ENCODE measurements at regions not wholly inside any gene's neighbourhood (a gene's known extent, or its start where the extent isn't known, plus 50 kb on each side); places are given as distances from the start of the nearest gene placed in this dataset.

- DNase-seq = no peak
Measured at GRCh38 chr3:158974904-158975303, 173.1 kb downstream of the MFSD1 start.

GRCh38 chr3:158976966-158977365 is 175.1 kb downstream of the MFSD1 start:
- DNase-seq = no peak

GRCh38 chr3:158977497-158977896 is 175.6 kb downstream of the MFSD1 start:
- no peak for DNase-seq

- DNase-seq = no peak
Measured at GRCh38 chr3:158983216-158984099, 181.6 kb downstream of the MFSD1 start.

- no peak for DNase-seq
Measured at GRCh38 chr3:158991146-158991705, 189.4 kb downstream of the MFSD1 start.

- no peak for DNase-seq
Measured at GRCh38 chr3:158992463-158992862, 190.6 kb downstream of the MFSD1 start.

DNA sequence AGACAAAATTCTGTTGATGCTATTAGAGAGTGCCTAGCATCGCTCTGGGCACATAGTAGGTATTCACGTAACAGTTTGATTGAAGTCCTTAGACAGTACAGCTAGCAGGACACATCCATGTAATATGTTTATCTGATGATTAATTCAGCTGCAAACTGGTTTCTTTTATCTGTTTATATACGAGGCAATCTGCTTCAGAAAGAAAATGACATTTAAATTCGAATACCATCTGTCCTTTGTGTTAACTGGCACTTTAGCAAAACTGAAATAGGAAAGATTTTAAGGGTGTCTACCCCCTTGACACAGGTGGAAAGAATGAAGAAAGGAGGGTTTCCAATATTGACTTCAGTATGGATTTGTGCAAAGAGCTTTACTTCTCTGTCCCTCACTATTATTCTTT is 192.5 kb downstream of the MFSD1 start:
- DNase-seq = no peak

- no peak for DNase-seq
Measured at GRCh38 chr3:159001711-159002110, 199.9 kb downstream of the MFSD1 start.

DNA sequence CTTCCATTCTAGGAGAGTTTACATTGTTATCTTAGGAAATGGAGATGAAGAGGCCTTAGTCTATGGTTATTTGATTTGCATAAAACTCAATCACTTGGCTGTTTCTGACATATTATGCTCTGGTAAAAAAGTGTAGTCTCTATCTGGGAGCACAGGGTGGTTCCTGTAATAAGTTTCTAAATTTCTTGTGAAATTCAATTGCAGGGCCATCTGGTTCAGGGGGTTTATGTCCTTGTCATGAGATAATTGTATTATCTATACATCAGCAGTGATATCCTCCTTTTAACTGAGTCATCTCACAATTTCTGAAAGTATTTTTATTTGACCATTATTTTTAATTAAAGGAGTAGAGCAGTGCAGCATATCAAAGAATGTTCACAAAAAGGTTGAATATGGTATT is 203.3 kb downstream of the MFSD1 start:
- no peak for DNase-seq

- DNase-seq = no peak
Measured at GRCh38 chr3:159007331-159007730, 205.5 kb downstream of the MFSD1 start.

- no peak for DNase-seq
Measured at GRCh38 chr3:159008401-159008800, 206.5 kb downstream of the MFSD1 start.

GRCh38 chr3:159018341-159018740 is 216.5 kb downstream of the MFSD1 start:
- DNase-seq = no peak

DNA sequence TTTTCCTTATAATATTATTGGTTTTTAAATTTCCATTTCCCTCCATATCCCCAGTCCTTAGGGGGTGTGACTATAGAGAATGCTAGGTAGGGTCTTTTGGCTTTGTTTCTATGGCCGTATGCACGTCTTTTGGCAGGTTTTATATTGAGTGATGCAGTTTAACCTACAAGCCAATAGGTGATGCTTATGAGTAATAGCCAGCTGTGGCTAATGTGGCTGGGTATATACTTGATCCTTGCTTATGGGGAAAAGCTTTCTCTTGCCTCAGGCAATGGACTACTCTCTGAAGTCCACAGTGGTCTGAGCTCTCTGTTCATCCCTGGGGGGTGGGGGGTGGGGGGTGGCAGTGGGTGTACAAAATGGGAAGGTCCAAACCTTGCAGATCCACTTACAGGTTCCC is 223.9 kb downstream of the MFSD1 start:
- no peak for DNase-seq

- no peak for DNase-seq
Measured at GRCh38 chr3:159026510-159026909, 224.7 kb downstream of the MFSD1 start.

GRCh38 chr3:159028706-159029105 is 226.9 kb downstream of the MFSD1 start:
- no peak for DNase-seq

GRCh38 chr3:159029306-159030026 is 227.6 kb downstream of the MFSD1 start:
- DNase-seq = no peak

DNA sequence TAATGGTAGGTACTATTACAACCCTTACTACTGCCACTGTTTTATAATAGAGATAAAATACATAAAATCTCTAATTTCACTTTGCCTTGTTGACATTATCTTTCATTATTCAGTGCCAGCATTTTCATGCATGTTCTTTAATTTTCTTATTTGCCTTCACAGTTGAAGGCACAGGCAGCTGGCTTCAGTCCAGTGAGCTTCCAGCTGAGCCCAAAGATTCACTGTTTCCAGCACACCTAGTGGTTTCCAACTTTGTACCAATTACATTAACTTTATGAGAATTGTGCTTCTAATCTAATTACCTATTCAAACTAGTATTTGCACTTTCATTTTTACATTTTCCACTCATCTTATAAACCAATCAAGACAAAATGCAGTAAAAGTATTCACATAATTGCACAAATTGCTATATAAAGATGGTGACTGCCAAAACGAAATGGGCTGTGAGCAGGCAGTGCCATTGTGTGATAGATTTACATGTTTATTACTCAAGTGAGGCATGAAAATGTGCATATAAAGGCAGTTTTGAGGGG is 228.3 kb downstream of the MFSD1 start:
- DNase-seq = no peak

- DNase-seq = no peak
Measured at GRCh38 chr3:159030886-159031679, 229.2 kb downstream of the MFSD1 start.

DNA sequence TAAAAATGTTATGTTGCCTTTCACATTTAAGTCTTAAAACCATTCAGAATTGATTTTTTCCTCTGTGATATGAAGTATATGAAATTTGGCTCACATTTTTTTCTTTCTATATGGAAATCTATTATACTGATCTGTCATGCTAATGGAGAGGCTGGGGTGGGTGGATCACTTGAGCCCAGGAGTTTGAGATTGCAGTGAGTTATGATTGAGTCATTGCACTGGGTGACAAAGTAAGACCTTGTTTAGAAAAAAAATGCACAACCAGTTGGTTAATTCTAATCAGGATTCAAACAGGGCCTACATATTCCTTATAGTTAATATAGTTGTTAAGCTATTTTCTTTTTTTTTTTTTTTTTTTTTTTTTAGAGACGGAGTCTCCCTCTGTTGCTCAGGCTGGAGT is 230.5 kb downstream of the MFSD1 start:
- DNase-seq = no peak

GRCh38 chr3:159038405-159038804 is 236.6 kb downstream of the MFSD1 start:
- no peak for DNase-seq

DNA sequence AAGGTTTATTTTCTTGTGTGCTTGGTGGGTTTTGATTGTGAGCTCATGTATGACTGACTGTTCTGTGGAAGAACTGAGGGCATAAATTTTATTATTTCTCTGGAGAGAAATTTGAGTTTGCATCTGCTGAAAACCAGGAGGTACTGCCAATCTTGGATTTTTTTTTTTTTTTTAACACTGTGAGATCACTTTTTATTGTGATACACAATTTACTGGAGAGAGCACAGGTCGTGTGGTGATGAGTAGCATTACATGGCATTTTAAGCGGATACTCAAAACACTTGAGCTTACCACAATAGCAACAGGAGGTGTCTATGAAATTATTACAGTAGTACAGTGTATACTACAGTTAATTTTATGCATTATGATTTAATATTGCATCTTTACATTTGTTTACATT is 237.4 kb downstream of the MFSD1 start:
- no peak for DNase-seq

GRCh38 chr3:159045279-159045885 is 243.5 kb downstream of the MFSD1 start:
- no peak for DNase-seq

All from skin of body (tissue), 1 donor.